ENCODE measurements at regions not wholly inside any gene's neighbourhood (a gene's known extent, or its start where the extent isn't known, plus 50 kb on each side); places are given as distances from the start of the nearest gene placed in this dataset.
"Not testable (repeated sequence)": the region's sequence is repeated elsewhere in the genome, so short reads cannot be mapped to it uniquely, and the experiment has no call there.

DNA sequence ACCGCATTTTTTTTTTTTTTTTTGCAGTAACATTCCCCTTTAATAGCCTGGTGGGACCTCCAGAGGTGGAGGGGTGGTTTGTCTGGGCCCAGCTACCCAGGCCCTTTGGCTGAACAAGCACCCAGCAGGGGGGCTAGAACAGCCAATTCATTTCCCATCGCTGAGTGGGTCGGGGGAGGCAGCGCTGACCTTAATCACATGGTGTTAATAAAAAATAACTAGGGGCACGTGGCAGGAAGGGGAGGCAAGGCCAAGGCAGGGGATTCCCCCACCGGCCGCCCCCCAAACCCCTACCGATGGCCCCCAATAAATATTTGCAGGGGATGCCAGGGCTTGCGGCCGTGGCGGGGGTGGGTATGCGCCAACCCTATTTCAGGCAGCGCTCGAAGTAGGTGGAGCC is 1709.9 kb downstream of the TP53TG3F start:
- not testable (repeated sequence) for TF ChIP-seq POLR2AphosphoS5, CTCF (IDR thresholded peaks at IDR 0.05)

Data from prostate gland (tissue), 2 donors.